Fibroblast of lung (primary cell): ENCODE measurements at regions not wholly inside any gene's neighbourhood (a gene's known extent, or its start where the extent isn't known, plus 50 kb on each side); places are given as distances from the start of the nearest gene placed in this dataset.

Source experiments
- DNase-seq, 2 donors: peaks; one replicate each; pipeline versions ENCODE4 v3.0.0 to v3.0.0-alpha.2; 2010; ENCODE audit warnings: low read depth in 2 of 2
- H2AFZ ChIP-seq: 2 replicates; pipeline ENCODE4 v1.5.1; 2012; ENCODE audit warnings: low read length, control low read depth, inconsistent platforms
- H3K27ac ChIP-seq: 2 replicates; pipeline ENCODE4 v1.5.1; 2011; ENCODE audit warnings: low read length, control low read depth; ENCODE audit not compliant: insufficient read depth
- H3K27me3 ChIP-seq: 2 replicates; pipeline ENCODE4 v1.5.1; 2011; ENCODE audit warnings: mild to moderate bottlenecking, low read length; ENCODE audit not compliant: control insufficient read depth, insufficient read depth
- H3K36me3 ChIP-seq: 2 replicates; pipeline ENCODE4 v1.5.1; 2011; ENCODE audit warnings: low read length; ENCODE audit not compliant: control insufficient read depth, insufficient read depth
- H3K4me1 ChIP-seq: 2 replicates; pipeline ENCODE4 v1.5.1; 2011; ENCODE audit warnings: low read length; ENCODE audit not compliant: control insufficient read depth, insufficient read depth; ENCODE audit errors: extremely low read depth
- H3K4me2 ChIP-seq: 2 replicates; pipeline ENCODE4 v1.5.1; 2011; ENCODE audit warnings: low read length, control low read depth; ENCODE audit not compliant: insufficient read depth; ENCODE audit errors: extremely low read depth
- H3K4me3 ChIP-seq, 4 experiments: fragments of 200-600 bp in 1 of 4; sonication (generic) in 1 of 4; replicated peaks in 1 of 4; 2 replicates each; pipeline ENCODE4 v1.5.1; 2011 to 2016; ENCODE audit warnings: low read length in 4 of 4, low read depth in 3 of 4, mild to moderate bottlenecking in 3 of 4, control low read depth in 2 of 4, inconsistent platforms in 1 of 4, mixed read lengths in 1 of 4; ENCODE audit not compliant: insufficient read depth in 1 of 4; ENCODE audit errors: control extremely low read depth in 1 of 4
- H3K79me2 ChIP-seq: 2 replicates; pipeline ENCODE4 v1.5.1; 2012; ENCODE audit warnings: mild to moderate bottlenecking, low read length, inconsistent platforms; ENCODE audit not compliant: control insufficient read depth, insufficient read depth
- H3K9ac ChIP-seq: 2 replicates; pipeline ENCODE4 v1.5.1; 2011; ENCODE audit warnings: mild to moderate bottlenecking, low read length, control low read depth; ENCODE audit not compliant: insufficient read depth
- H3K9me3 ChIP-seq: 2 replicates; pipeline ENCODE4 v1.5.1; 2012; ENCODE audit warnings: low read depth, low read length; ENCODE audit not compliant: control insufficient read depth, insufficient read depth
- H4K20me1 ChIP-seq: 2 replicates; pipeline ENCODE4 v1.5.1; 2011; ENCODE audit warnings: low read length; ENCODE audit not compliant: control insufficient read depth, insufficient read depth; ENCODE audit errors: extremely low read depth
- EZH2 ChIP-seq: IDR thresholded peaks from 2 replicates; pipeline ENCODE4 v1.5.1; 2012; ENCODE audit warnings: low read length, control low read depth, mild to moderate bottlenecking; ENCODE audit errors: missing control alignments
- TF ChIP-seq, protein P1 (sequence below), 2 donors: IDR thresholded peaks in 1 of 2; conservative IDR thresholded peaks in 1 of 2; 1 replicate in 1 of 2; 2 replicates in 1 of 2; pipeline ENCODE4 v1.5.1; 2011 to 2012; ENCODE audit warnings: low read length in 2 of 2, control low read depth in 1 of 2, inconsistent platforms in 1 of 2, low read depth in 1 of 2, mild to moderate bottlenecking in 1 of 2

DNA sequence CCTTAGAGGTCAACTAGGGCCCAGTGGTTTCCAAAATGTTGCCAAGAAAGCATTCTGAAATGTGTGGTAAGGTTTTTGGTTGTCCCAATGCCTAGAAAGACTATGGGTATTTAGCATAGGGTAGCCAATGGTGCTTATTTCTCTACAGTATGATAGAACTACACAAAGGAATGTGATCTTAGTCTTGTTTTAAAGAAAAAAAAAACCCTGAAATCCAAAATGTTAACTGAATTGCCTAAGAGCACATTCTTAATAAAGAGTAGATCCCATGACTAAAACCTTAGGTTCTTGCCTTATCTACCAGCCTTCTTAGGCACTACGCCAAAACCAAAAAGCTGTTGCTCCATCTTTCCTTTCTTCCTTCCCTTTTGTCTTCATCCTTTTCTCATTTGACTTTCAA, 428.2 kb downstream of the MRPL39 start:
- DNase-seq, result peak; percentile 75 to 86
- TF ChIP-seq, protein P1, sequence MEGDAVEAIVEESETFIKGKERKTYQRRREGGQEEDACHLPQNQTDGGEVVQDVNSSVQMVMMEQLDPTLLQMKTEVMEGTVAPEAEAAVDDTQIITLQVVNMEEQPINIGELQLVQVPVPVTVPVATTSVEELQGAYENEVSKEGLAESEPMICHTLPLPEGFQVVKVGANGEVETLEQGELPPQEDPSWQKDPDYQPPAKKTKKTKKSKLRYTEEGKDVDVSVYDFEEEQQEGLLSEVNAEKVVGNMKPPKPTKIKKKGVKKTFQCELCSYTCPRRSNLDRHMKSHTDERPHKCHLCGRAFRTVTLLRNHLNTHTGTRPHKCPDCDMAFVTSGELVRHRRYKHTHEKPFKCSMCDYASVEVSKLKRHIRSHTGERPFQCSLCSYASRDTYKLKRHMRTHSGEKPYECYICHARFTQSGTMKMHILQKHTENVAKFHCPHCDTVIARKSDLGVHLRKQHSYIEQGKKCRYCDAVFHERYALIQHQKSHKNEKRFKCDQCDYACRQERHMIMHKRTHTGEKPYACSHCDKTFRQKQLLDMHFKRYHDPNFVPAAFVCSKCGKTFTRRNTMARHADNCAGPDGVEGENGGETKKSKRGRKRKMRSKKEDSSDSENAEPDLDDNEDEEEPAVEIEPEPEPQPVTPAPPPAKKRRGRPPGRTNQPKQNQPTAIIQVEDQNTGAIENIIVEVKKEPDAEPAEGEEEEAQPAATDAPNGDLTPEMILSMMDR (conservative IDR thresholded peaks at IDR 0.05 in 1 of 2, IDR thresholded peaks at IDR 0.05 in 1 of 2; ENCODE audit: low read depth in 1 of 2, low read length in 2 of 2), result no peak
- TF ChIP-seq EZH2, result no peak
- H2AFZ ChIP-seq, result no peak overlapping the region

DNA sequence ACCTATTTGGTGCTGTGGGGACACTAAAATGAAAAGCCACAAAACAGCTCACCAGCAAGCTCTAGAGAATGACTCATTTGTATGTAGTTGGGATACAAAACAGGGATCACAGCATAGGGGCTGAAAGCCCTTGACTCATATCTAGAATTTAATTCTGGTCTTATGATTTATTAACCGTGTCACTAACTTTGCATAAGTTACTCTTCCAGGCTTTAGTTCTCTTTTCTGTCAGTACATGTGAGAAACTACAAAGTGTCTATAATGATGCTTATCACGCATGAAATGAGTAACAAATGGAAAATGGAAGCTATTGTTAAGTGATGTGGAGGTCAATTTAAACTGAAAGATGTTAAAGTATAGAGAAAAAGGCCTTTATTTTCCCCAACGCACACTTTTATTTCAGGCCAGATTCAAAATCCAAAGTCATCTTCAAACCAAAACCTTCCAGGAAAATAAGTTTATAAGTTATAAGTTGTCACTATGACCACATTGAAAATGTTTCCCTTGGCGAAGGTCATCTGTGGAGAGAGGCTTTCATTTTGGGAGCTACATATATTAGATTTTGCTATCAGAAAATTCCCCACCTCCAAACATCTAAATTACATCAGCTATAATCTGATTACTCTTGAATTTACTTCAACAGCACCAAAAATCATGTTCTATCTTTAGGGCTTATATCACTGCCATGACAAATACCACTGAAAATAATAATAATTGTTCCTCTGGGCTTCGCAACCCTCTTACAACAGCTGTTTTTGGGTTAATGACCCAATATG, 430.5 kb downstream of the MRPL39 start:
- Histone ChIP-seq H3K27me3 (no peaks in the 10 kb centered on the region), H3K4me3 (no peak overlapping the region), H3K9ac (no peak overlapping the region), H3K9me3 (no peaks in the 10 kb centered on the region), H2AFZ (no peak overlapping the region), H4K20me1 (no peaks in the 10 kb centered on the region), H3K27ac (no peak overlapping the region), H3K4me2 (no peak overlapping the region), H3K36me3 (no peaks in the 10 kb centered on the region), H3K79me2 (no peaks in the 10 kb centered on the region), H3K4me1 (no peaks in the 10 kb centered on the region)
- TF ChIP-seq, protein P1 (conservative IDR thresholded peaks at IDR 0.05 in 1 of 2, IDR thresholded peaks at IDR 0.05 in 1 of 2; ENCODE audit: low read depth in 1 of 2, low read length in 2 of 2), result no peak
- TF ChIP-seq EZH2, result no peak
- peak; percentile 6 to 78 for DNase-seq

More for the DNA sequence above, 428.2 kb downstream of the MRPL39 start:
- Histone ChIP-seq H3K79me2 (no peaks in the 10 kb centered on the region), H3K4me2 (no peak overlapping the region), H3K36me3 (no peaks in the 10 kb centered on the region), H3K27ac (no peak overlapping the region), H4K20me1 (no peaks in the 10 kb centered on the region), H3K4me3 (no peak overlapping the region), H3K9me3 (no peaks in the 10 kb centered on the region), H3K27me3 (no peaks in the 10 kb centered on the region), H3K9ac (no peak overlapping the region), H3K4me1 (no peaks in the 10 kb centered on the region)

DNA sequence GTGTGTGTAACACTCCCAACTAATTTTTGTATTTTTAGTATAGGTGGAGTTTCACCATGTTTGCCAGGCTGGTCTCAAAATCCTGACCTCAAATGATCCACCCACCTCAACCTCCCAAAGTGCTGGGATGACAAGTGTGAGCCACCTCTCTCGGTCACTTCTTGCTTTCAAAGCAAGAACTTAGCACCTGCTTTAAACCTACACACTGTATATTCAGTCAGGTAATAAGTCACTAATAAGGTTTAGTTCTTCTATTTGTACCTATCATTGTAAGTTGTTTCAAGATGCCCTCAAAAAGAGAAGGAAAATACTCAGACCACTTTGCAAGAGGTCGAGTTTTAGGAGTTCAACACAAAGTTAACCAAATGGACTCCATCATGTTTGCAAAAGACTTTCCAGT, 431.3 kb downstream of the MRPL39 start:
- Histone ChIP-seq H2AFZ (no peak overlapping the region), H3K36me3 (no peaks in the 10 kb centered on the region)

More for the DNA sequence above, 431.3 kb downstream of the MRPL39 start:
- TF ChIP-seq, protein P1 (conservative IDR thresholded peaks at IDR 0.05 in 1 of 2, IDR thresholded peaks at IDR 0.05 in 1 of 2; ENCODE audit: low read depth in 1 of 2, low read length in 2 of 2), result no peak
- no peak for TF ChIP-seq EZH2
- H3K79me2 ChIP-seq, result no peaks in the 10 kb centered on the region
- no peak overlapping the region for H3K9ac ChIP-seq
- H3K27ac ChIP-seq, result no peak overlapping the region
- H3K4me1 ChIP-seq, result no peaks in the 10 kb centered on the region
- no peaks in the 10 kb centered on the region for H3K27me3 ChIP-seq
- no peaks in the 10 kb centered on the region for H3K9me3 ChIP-seq
- no peak for DNase-seq
- no peaks in the 10 kb centered on the region for H4K20me1 ChIP-seq
- H3K4me2 ChIP-seq, result no peak overlapping the region
- H3K4me3 ChIP-seq, result no peak overlapping the region
